Activated naive CD8-positive, alpha-beta T cell treated with anti-CD3 and anti-CD28 coated beads, Interleukin-2, amount 50 U/mL, for 16 hours (primary cell): ENCODE measurements at regions not wholly inside any gene's neighbourhood (a gene's known extent, or its start where the extent isn't known, plus 50 kb on each side); places are given as distances from the start of the nearest gene placed in this dataset.
"Not testable (repeated sequence)": the region's sequence is repeated elsewhere in the genome, so short reads cannot be mapped to it uniquely, and the experiment has no call there.

ENCODE experiments used
- DNase-seq: peaks from one replicate; pipeline ENCODE4 v3.0.0-alpha.2; 2020; ENCODE audit warnings: low read depth, low spot score

DNA sequence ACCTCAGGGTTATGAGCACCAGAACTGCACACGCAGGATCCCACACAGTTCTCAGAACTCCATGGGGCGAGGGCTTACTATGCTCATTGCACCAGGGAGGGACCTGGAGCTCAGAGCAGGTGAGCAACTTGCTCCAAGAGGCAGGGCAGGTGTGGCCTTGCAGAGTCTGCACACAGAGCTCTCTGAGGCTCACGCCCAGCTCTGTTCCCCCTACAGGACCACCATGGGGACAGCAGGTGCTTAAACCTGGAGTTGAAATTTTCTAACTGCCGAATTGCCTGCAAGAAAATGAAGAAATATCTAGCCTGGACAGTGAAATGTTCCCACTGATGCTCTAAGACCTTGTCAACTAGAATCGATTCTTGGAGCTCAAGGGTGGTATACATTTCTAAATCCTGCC lies 49.9 kb upstream of the MSMB start:
- not testable (repeated sequence) for DNase-seq

- DNase-seq, result no peak
These were observed 50.4 kb upstream of the MSMB start for GRCh38 chr10:46096446-46096845.

DNA sequence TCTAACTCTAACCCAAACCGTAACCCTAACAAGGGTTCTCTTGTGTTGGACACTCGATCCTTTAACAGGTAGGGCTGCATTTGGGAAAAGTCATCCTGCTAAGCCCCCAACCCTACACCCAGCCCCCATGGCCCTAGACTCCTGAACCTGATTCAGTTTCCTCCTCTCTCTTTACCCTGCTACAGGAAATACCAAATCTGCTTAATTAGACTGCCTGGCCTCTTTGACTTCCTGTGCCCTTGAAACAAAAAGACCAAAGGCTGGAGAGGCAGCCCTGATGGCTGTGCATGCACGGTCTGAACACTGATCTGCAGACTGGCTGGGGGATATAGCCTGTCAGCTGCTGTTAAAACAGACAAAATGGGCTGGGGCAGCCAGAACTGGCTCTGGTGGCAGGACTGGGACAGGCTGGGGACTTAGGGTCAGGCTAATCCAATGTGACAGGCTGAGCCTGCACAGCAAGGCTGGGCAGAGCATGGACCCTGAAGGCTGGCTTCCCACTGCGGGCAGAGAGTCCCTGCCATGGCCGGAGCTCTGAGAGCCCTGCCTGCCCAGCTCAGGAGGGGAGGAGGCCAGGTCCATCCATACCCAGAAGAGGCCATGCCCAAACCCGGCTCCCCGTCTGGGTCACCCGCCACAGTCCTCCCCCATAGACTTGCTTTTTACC lies 51.0 kb upstream of the MSMB start:
- no peak for DNase-seq

DNA sequence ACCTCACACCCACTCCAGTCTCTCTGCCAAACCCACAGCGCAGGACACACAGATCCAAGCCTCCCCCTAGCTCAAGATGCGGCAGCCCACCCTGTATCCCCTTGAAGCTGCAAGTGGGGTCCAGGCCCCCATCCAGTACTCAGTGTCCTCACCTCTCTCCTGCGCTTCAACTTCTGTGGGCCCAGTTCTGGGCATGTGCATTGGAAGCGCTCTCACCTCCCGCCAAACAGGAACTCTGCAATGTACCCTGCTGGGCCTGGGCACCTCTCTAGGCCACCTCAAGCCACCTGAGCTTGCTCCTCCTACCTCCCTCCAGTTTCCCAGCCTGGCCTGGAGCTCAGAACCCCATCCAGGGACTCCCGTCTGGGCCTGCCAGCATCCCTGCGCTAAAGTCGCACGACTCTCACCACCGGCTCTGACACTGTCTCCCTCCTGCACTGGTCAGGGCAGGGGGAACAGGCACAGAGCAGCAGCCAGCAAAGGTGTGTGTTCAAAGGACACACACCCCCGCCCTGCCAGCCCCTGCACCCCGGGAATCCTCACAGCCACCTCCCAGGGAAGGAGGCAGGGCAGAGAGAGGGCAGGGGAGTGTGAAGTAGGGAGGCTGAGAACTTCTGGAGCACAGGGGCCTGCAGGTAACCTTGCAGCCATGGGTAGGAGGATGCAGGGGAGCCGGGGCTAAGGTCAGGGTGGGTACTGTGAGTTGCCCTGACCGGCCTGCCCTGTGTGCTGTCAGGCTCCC lies 51.7 kb upstream of the MSMB start:
- no peak for DNase-seq

GRCh38 chr10:46098386-46098785 lies 52.3 kb upstream of the MSMB start:
- no peak for DNase-seq

GRCh38 chr10:46098925-46099324 lies 52.9 kb upstream of the MSMB start:
- DNase-seq, result not testable (repeated sequence)

DNA sequence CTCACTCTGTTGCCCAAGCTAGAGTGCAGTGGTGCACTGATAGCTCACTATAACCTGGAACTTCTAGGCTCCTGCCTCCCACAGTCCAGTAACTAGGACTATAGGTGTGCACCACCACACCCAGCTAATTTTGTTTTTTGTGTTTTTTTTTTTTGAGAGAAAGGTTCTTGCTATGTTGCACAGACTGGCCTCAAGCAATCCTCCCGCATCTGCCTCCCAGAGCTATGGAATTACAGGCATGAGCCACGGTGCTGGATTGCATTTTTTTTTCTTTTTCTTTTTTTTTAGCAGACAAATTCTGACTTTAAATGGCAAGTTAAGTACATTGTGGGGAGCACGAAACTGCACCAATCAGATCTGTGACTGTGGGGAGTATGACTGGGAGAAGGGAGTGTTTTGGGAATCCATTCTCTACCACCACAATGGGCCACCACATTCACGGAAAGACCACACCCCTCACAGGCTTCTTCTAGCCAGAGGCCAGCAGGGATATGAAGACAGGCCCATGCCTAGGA lies 58.1 kb upstream of the MSMB start:
- DNase-seq, result no peak

- DNase-seq, result not testable (repeated sequence)
These were observed 59.3 kb upstream of the MSMB start for GRCh38 chr10:46105416-46105815.

- DNase-seq, result not testable (repeated sequence)
These were observed 59.9 kb upstream of the MSMB start for GRCh38 chr10:46105856-46106409.

DNA sequence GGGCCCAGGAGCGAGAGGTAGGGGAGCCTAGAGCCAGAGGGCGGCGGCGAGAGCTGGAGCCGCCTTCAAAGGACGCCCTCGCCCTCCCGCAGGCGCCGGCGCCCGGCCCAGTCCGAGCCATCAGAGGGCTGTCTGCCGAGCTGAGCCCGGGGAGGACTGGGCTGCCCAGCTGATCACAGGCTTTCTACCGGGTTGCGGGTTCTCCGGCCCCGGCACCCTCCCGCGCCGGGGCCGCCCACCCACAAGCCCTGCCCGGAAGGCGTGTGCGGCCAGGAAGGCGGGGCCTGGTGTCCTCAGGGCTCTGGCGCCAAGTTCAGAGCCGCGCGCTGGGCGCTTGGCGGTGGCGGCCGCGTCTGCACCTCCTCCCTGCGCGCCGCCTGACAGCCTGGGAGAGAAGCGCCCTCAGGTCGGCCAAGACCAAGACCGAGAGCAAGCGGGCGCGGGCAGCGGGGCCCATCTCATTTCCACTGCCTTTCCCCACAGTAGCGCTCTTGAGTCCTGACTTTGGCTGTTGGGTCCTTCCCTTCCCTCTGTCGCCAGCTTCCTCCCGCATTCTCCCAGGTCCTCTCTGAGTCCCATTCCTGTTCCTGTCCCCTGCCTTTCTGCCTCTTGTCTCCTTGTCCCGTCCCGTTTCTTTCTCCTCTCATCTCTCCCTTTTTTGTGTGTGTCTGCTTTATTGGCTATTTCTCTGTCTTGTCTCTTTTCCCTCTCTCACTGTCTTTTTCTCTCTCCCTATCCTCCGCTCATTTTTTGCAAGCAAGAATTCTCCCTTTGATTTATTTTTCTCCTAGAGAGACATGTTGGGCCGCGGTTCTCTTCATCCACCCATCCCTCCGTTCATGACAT lies 60.6 kb upstream of the MSMB start:
- no peak for DNase-seq

DNA sequence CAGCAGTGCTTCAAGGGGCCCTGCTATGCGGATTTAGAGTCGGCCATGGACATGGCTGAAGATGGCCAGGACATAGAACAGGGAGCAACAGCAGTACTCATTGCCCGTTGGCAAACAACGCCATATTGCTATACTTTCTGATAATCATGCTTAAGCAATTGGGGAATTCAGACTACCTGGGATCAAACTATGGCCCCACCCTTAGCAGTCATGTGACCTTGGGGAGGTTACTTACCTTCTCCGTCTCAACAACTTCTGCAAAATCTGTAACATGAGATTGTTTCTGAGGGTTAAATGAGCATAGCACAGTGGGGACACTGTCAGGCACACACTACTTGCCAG lies 62.1 kb upstream of the MSMB start:
- DNase-seq, result not testable (repeated sequence)

GRCh38 chr10:46154271-46154670 lies 108.2 kb upstream of the MSMB start:
- not testable (repeated sequence) for DNase-seq

DNA sequence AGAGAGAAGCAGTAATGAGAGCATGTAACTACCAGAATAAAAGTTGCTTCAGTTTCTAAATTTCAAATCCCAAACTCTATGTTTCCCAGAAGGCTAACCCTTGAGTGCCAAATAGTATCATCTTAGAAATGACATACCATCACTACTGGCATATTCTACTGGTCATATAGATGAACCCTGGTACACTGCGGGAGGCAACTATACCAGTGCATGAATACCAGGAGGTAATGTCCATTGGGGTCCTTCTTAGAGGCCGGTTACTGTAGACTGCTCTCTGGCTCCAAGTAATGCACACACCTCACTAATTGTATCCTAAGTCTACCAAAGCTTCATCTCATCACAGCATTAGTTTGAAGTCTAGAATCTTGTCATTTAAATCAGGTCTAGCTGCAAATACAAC lies 108.6 kb upstream of the MSMB start:
- not testable (repeated sequence) for DNase-seq

DNA sequence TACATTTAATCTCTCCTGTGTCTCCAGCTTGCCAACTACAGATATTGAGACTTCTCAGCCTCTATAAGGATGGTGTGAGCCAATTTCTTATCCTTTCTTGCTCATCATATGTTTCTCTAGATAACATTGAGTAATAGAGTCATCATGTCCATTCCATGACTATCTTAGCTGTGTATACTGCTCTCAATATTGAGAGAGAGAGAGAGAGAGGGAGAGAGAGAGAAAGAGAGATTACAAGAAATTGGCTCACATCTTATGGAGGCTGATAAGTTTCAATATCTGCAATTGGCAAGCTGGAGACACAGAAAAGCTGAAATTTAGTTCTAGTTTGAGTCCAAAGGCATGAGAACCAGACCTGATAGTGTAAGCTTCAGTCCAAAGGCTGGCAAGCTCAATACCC lies 110.8 kb upstream of the MSMB start:
- not testable (repeated sequence) for DNase-seq

- DNase-seq, result no peak
These were observed 117.1 kb upstream of the ANTXRL start for GRCh38 chr10:46169736-46170135.

GRCh38 chr10:46170789-46171188 lies 116.0 kb upstream of the ANTXRL start:
- DNase-seq, result no peak

GRCh38 chr10:46171661-46172060 lies 115.1 kb upstream of the ANTXRL start:
- no peak for DNase-seq

GRCh38 chr10:46175296-46175695 lies 111.5 kb upstream of the ANTXRL start:
- DNase-seq, result no peak

- no peak for DNase-seq
These were observed 111.0 kb upstream of the ANTXRL start for GRCh38 chr10:46175831-46176230.

GRCh38 chr10:46187431-46187830 lies 99.4 kb upstream of the ANTXRL start:
- not testable (repeated sequence) for DNase-seq

DNA sequence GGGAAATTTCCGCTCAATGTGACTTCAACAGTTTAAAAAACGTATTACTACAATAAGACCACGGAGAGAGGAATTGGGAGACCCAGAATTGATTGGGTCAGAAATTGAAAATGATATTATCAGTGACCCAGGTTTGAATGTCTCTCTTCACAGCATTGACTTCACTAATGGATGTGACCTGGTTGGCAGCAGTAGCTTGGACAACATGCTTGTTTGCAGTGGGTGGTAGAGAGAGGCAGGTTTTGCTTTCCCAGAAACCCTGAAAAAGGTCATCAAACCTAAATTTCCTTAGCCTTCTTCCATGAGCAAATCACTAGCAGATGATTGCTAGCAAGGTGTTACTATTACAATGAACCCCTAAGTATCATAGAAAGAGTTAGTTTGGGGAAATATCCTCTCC lies 89.7 kb upstream of the ANTXRL start:
- DNase-seq, result no peak

GRCh38 chr10:46198516-46198915 lies 88.3 kb upstream of the ANTXRL start:
- DNase-seq, result no peak
